ENCODE measurements at regions not wholly inside any gene's neighbourhood (a gene's known extent, or its start where the extent isn't known, plus 50 kb on each side); places are given as distances from the start of the nearest gene placed in this dataset.

DNA sequence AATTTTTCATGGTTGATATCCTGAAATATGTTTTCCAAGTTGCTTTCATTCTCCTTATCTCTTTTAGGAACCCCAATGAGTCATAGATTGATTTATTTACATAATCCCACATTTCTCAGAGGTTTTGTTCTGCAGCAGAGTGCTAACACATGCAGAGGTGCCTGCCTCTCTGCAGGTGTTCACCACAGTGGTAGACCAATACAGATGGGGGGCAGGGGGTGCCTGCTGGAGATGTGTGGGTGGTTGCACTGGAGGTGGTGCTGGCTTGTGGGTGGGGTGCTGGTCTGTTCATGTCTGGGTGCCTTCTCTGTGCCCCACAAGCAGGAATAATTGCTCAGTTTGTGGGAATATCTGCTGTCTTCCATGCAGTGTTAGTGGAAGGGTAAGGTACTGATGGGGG lies 131.1 kb downstream of the JRKL start:
- DNase-seq (ENCODE audit: low read depth in 1 of 2, low spot score in 1 of 2) = no peak

DNA sequence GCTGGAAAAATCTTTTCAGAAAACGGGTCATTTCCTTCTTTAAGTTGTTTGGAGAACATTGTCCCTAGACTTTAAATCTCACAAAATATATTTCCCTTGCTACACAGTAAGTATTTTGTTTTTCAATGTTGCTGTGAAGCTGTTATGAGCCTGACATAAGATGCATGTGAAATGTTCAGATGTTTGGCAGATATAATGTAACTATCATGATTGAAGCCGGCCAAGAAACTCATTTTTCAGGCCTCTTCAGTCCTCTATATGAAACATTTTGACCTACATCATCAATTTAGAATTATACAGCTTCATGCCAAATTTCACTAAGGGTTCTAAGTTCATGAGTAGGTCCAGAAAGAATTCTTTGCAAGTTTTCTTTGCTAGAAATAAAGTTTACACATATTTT lies 133.8 kb downstream of the JRKL start:
- ChIA-PET CTCF (no interaction called here), POLR2A (no interaction called here)
- H3K27ac ChIP-seq = no peak overlapping the region
- ATAC-seq = no peak
- FAIRE-seq = no peak
- no peak for DNase-seq (ENCODE audit: low read depth in 1 of 2, low spot score in 1 of 2)
- no peak overlapping the region for H3K4me2 ChIP-seq
- no peak overlapping the region for H3K4me3 ChIP-seq
- WGBS (ENCODE audit: missing lambda C conversion rate) = 40% methylated on average over 2 of the region's 2 CpGs
- TF ChIP-seq TFCP2L1 (CRISPR knock-in tag; IDR thresholded peaks at IDR 0.05) (no peak), JUNB (IDR thresholded peaks at IDR 0.05) (no peak), EHMT2 (IDR thresholded peaks at IDR 0.05; ENCODE audit: low read depth) (no peak), CBX8 (IDR thresholded peaks at IDR 0.05) (no peak), FOXS1 (CRISPR knock-in tag; IDR thresholded peaks at IDR 0.05) (no peak), KDM1A (IDR thresholded peaks at IDR 0.05; ENCODE audit: low read depth) (no peak), NPAS2 (CRISPR knock-in tag; IDR thresholded peaks at IDR 0.05; ENCODE audit: borderline replicate concordance) (no peak), SMC3 (IDR thresholded peaks at IDR 0.05) (no peak), RAD21 (conservative IDR thresholded peaks at IDR 0.05 in 1 of 2, IDR thresholded peaks at IDR 0.05 in 1 of 2) (no peak), TP53 (CRISPR knock-in tag; IDR thresholded peaks at IDR 0.05) (no peak), RNF2 (IDR thresholded peaks at IDR 0.05; ENCODE audit: borderline replicate concordance, low read depth) (no peak), EHF (CRISPR knock-in tag; IDR thresholded peaks at IDR 0.05) (no peak), POLR2A (IDR thresholded peaks at IDR 0.05; ENCODE audit: low read length) (no peak), CHD2 (IDR thresholded peaks at IDR 0.05; ENCODE audit: low read length, partially characterized antibody) (no peak)
- TF ChIP-seq, protein P1, sequence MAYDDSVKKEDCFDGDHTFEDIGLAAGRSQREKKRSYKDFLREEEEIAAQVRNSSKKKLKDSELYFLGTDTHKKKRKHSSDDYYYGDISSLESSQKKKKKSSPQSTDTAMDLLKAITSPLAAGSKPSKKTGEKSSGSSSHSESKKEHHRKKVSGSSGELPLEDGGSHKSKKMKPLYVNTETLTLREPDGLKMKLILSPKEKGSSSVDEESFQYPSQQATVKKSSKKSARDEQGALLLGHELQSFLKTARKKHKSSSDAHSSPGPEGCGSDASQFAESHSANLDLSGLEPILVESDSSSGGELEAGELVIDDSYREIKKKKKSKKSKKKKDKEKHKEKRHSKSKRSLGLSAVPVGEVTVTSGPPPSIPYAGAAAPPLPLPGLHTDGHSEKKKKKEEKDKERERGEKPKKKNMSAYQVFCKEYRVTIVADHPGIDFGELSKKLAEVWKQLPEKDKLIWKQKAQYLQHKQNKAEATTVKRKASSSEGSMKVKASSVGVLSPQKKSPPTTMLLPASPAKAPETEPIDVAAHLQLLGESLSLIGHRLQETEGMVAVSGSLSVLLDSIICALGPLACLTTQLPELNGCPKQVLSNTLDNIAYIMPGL (CRISPR knock-in tag; IDR thresholded peaks at IDR 0.05; ENCODE audit: borderline replicate concordance) = no peak
- no peaks in the 10 kb centered on the region for H3K9me3 ChIP-seq
- H3K4me1 ChIP-seq = no peaks in the 10 kb centered on the region

More for the DNA sequence above, 131.1 kb downstream of the JRKL start:
- no peak for ATAC-seq
- Histone ChIP-seq H3K4me3 (no peak overlapping the region), H3K9me3 (no peaks in the 10 kb centered on the region), H3K4me2 (no peak overlapping the region), H3K27ac (no peak overlapping the region), H3K4me1 (no peaks in the 10 kb centered on the region)
- no peak for FAIRE-seq
- TF ChIP-seq NPAS2 (CRISPR knock-in tag; IDR thresholded peaks at IDR 0.05; ENCODE audit: borderline replicate concordance) = no peak
- no peak for TF ChIP-seq TFCP2L1 (CRISPR knock-in tag; IDR thresholded peaks at IDR 0.05)
- TF ChIP-seq, protein P1 (CRISPR knock-in tag; IDR thresholded peaks at IDR 0.05; ENCODE audit: borderline replicate concordance) = no peak
- TF ChIP-seq EP300 (IDR thresholded peaks at IDR 0.05) = no peak
- TF ChIP-seq JUN (IDR thresholded peaks at IDR 0.05) = no peak
- TF ChIP-seq POLR2A (IDR thresholded peaks at IDR 0.05; ENCODE audit: low read length) = no peak
- ChIA-PET CTCF (no interaction called here), POLR2A (no interaction called here)

DNA sequence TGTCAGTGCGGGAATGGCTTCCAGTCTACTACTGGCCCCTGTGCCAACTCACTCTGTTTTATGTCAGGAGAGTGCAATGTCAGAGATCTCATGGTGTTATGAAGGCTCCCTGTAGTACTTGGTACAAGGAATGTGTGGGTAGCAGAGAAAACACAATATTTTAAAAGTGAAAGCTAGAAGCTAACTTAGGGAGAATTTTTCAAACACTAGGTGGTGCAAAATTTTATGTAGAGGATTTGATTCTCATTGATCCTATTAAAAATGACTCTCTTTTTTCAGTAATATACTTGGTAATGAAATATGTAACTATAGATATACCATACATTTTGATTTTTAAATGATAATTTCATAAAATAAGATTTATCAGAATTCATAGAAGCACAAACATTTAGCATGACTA lies 134.7 kb downstream of the JRKL start:
- Histone ChIP-seq H3K9me3 (no peaks in the 10 kb centered on the region), H3K27ac (no peak overlapping the region), H3K4me2 (no peak overlapping the region), H3K4me1 (no peaks in the 10 kb centered on the region), H3K4me3 (no peak overlapping the region)
- WGBS (ENCODE audit: missing lambda C conversion rate) = 8% methylated on average over 1 of the region's 1 CpG
- ChIA-PET POLR2A (no interaction called here), CTCF (no interaction called here)
- FAIRE-seq = no peak
- no peak for DNase-seq (ENCODE audit: low read depth in 1 of 2, low spot score in 1 of 2)
- TF ChIP-seq BHLHE40 (IDR thresholded peaks at IDR 0.05; ENCODE audit: low read depth, low read length) = no peak
- no peak for TF ChIP-seq ESRRA (IDR thresholded peaks at IDR 0.05; ENCODE audit: borderline replicate concordance, low read length)
- no peak for TF ChIP-seq HDAC2 (IDR thresholded peaks at IDR 0.05)
- TF ChIP-seq EHMT2 (IDR thresholded peaks at IDR 0.05; ENCODE audit: low read depth) = no peak
- TF ChIP-seq, protein P2, sequence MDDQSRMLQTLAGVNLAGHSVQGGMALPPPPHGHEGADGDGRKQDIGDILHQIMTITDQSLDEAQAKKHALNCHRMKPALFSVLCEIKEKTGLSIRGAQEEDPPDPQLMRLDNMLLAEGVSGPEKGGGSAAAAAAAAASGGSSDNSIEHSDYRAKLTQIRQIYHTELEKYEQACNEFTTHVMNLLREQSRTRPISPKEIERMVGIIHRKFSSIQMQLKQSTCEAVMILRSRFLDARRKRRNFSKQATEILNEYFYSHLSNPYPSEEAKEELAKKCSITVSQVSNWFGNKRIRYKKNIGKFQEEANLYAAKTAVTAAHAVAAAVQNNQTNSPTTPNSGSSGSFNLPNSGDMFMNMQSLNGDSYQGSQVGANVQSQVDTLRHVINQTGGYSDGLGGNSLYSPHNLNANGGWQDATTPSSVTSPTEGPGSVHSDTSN (IDR thresholded peaks at IDR 0.05) = no peak
- TF ChIP-seq, protein P3, sequence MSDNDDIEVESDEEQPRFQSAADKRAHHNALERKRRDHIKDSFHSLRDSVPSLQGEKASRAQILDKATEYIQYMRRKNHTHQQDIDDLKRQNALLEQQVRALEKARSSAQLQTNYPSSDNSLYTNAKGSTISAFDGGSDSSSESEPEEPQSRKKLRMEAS (IDR thresholded peaks at IDR 0.05) = no peak
- no peak for TF ChIP-seq FOXS1 (CRISPR knock-in tag; IDR thresholded peaks at IDR 0.05)
- TF ChIP-seq, protein P4, sequence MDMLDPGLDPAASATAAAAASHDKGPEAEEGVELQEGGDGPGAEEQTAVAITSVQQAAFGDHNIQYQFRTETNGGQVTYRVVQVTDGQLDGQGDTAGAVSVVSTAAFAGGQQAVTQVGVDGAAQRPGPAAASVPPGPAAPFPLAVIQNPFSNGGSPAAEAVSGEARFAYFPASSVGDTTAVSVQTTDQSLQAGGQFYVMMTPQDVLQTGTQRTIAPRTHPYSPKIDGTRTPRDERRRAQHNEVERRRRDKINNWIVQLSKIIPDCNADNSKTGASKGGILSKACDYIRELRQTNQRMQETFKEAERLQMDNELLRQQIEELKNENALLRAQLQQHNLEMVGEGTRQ (IDR thresholded peaks at IDR 0.05) = no peak
- TF ChIP-seq RAD21 (conservative IDR thresholded peaks at IDR 0.05 in 1 of 2, IDR thresholded peaks at IDR 0.05 in 1 of 2) = no peak
- TF ChIP-seq, protein P1 (CRISPR knock-in tag; IDR thresholded peaks at IDR 0.05; ENCODE audit: borderline replicate concordance) = no peak
- no peak for TF ChIP-seq POLR2A (IDR thresholded peaks at IDR 0.05; ENCODE audit: low read length)
- no peak for TF ChIP-seq CHD4 (IDR thresholded peaks at IDR 0.05; ENCODE audit: borderline replicate concordance)
- no peak for ATAC-seq

Measured in A549 (cell line).